ENCODE measurements at regions not wholly inside any gene's neighbourhood (a gene's known extent, or its start where the extent isn't known, plus 50 kb on each side); places are given as distances from the start of the nearest gene placed in this dataset.

- no peak overlapping the region for H2BK12ac ChIP-seq (ENCODE audit: low read depth, low read length)
Measured at GRCh38 chr5:3321119-3321760, 274.4 kb upstream of the IRX1 start.

More at GRCh38 chr5:3321119-3321760, 274.4 kb upstream of the IRX1 start:
- H3K23ac ChIP-seq (ENCODE audit: insufficient read length): no peak overlapping the region
- H4K5ac ChIP-seq (ENCODE audit: insufficient read length, low read depth, low read length): no peak overlapping the region
- no peak overlapping the region for H2BK120ac ChIP-seq (replicated peaks; ENCODE audit: low read depth, low read length)
- H2BK5ac ChIP-seq (ENCODE audit: low read depth, low read length): no peak overlapping the region
- peaks cover 0 to 4% (median 0%) of the 10 kb centered on the region in 4 experiments; a peak in 2 of 7 replicates for H3K4me1 ChIP-seq (replicated peaks in 1 of 4; ENCODE audit: control insufficient read depth in 3 of 4, insufficient read depth in 4 of 4, low read length in 3 of 4)
- H3K27me3 ChIP-seq (replicated peaks in 1 of 4; ENCODE audit: control insufficient read depth in 3 of 4, extremely low read depth in 1 of 4, insufficient read depth in 3 of 4, low read length in 3 of 4): no peaks in the 10 kb centered on the region
- no peak overlapping the region; the same call in 1 of the 2 replicates for H2BK20ac ChIP-seq (ENCODE audit: low read length)
- no peak overlapping the region for H4K8ac ChIP-seq (ENCODE audit: extremely low read depth, insufficient read depth, low read length)
- H3K18ac ChIP-seq (ENCODE audit: extremely low read depth, low read length): no peak overlapping the region
- H3K23me2 ChIP-seq (ENCODE audit: low read depth, low read length): peaks cover 21% of the 10 kb centered on the region
- POLR2A ChIA-PET (ENCODE audit: partially characterized antibody): no interaction called here
- H3K56ac ChIP-seq (replicated peaks; ENCODE audit: insufficient read length, low read depth, low read length): no peak overlapping the region
- peaks cover 0 to 5% of the 10 kb centered on the region in 2 experiments; a peak in 1 of 4 replicates for H3K79me2 ChIP-seq (ENCODE audit: control insufficient read depth in 1 of 2, insufficient read depth in 2 of 2, low read length in 2 of 2)
- WGBS, 2 experiments (ENCODE audit: extremely low coverage in 1 of 2, insufficient coverage in 1 of 2, insufficient read length in 1 of 2, insufficient replicate concordance in 2 of 2, low coverage in 1 of 2, low lambda C conversion rate in 2 of 2, missing lambda C conversion rate in 1 of 2): 91% methylated on average over 11 of the region's 11 CpGs; no CpG with 5 or more reads in 1 of the 2 experiments
- CTCF ChIA-PET (ENCODE audit: partially characterized antibody): interaction anchor here (0.6 kb wide), 1 partner anchor 75 kb away, joined by 4 read pairs; no protein-coding TSS in a partner anchor
- H3K4me3 ChIP-seq (ENCODE audit: extremely low read depth in 1 of 4, insufficient read depth in 2 of 4, low read depth in 3 of 4, low read length in 4 of 4): no peak overlapping the region
- peaks cover 0 to 9% of the 10 kb centered on the region in 2 experiments; a peak in 1 of 4 replicates for H3K9me3 ChIP-seq (ENCODE audit: insufficient read depth in 2 of 2, low read depth in 1 of 2, low read length in 1 of 2)
- H3K9ac ChIP-seq (replicated peaks in 1 of 4; ENCODE audit: extremely low read depth in 1 of 4, low read depth in 3 of 4, low read length in 3 of 4): no peak overlapping the region
- H3K14ac ChIP-seq (ENCODE audit: insufficient read length): no peak overlapping the region
- no peak overlapping the region for H2AFZ ChIP-seq (ENCODE audit: low read length)
- H3K4ac ChIP-seq (replicated peaks; ENCODE audit: insufficient read length, low read depth, low read length): no peak overlapping the region
- no peaks in the 10 kb centered on the region; a peak in 1 of 8 replicates for H3K36me3 ChIP-seq (ENCODE audit: control insufficient read depth in 2 of 4, insufficient read depth in 4 of 4, low read length in 3 of 4)
- no peak overlapping the region for H2AK5ac ChIP-seq (ENCODE audit: low read depth, low read length)
- H2BK15ac ChIP-seq (ENCODE audit: low read length): no peak overlapping the region
- H3K79me1 ChIP-seq (ENCODE audit: low read depth, low read length): peaks cover 10% of the 10 kb centered on the region
- no peak for DNase-seq (ENCODE audit: low read depth in 1 of 2, low spot score in 2 of 2)
- H4K20me1 ChIP-seq (replicated peaks in 1 of 2; ENCODE audit: control insufficient read depth in 1 of 2, insufficient read depth in 2 of 2, low read length in 2 of 2): peaks cover 0 to 10% of the 10 kb centered on the region in 2 experiments
- no peak for FAIRE-seq
- no peak overlapping the region for H3K4me2 ChIP-seq (ENCODE audit: insufficient read depth in 1 of 2, low read depth in 2 of 2, low read length in 2 of 2)
- no peak overlapping the region for H3K27ac ChIP-seq (ENCODE audit: low read depth, low read length)
- no peak overlapping the region for H4K91ac ChIP-seq (replicated peaks; ENCODE audit: insufficient read length, low read length)
- no peak for TF ChIP-seq CTBP2 (IDR thresholded peaks at IDR 0.05; ENCODE audit: borderline replicate concordance, insufficient read depth, insufficient read length, low read length)
- TF ChIP-seq JUND (IDR thresholded peaks at IDR 0.05; ENCODE audit: low read length): no peak
- TF ChIP-seq CBX5 (IDR thresholded peaks at IDR 0.05; ENCODE audit: low read depth, low read length): no peak
- no peak for TF ChIP-seq JUN (IDR thresholded peaks at IDR 0.05; ENCODE audit: low read depth, low read length)
- TF ChIP-seq HDAC6 (IDR thresholded peaks at IDR 0.05; ENCODE audit: low read depth, low read length): no peak
- no peak for TF ChIP-seq KDM5A (IDR thresholded peaks at IDR 0.05; ENCODE audit: low read length)
- TF ChIP-seq RBBP5 (IDR thresholded peaks at IDR 0.05; ENCODE audit: borderline replicate concordance, low read depth, low read length): no peak
- TF ChIP-seq KDM4A (IDR thresholded peaks at IDR 0.05; ENCODE audit: low read depth, low read length, severe bottlenecking): no peak
- TF ChIP-seq HDAC2 (IDR thresholded peaks at IDR 0.05; ENCODE audit: borderline replicate concordance in 1 of 2, low read depth in 2 of 2, low read length in 2 of 2): no peak
- TF ChIP-seq BACH1 (IDR thresholded peaks at IDR 0.05; ENCODE audit: low read length): no peak
- no peak for TF ChIP-seq GTF2F1 (IDR thresholded peaks at IDR 0.05; ENCODE audit: borderline replicate concordance, low read depth, low read length)
- no peak for TF ChIP-seq TBP (IDR thresholded peaks at IDR 0.05; ENCODE audit: low read depth, low read length)
- no peak for TF ChIP-seq POLR2AphosphoS5 (IDR thresholded peaks at IDR 0.05; ENCODE audit: low read depth, low read length)
